ENCODE measurements at regions not wholly inside any gene's neighbourhood (a gene's known extent, or its start where the extent isn't known, plus 50 kb on each side); places are given as distances from the start of the nearest gene placed in this dataset.

DNA sequence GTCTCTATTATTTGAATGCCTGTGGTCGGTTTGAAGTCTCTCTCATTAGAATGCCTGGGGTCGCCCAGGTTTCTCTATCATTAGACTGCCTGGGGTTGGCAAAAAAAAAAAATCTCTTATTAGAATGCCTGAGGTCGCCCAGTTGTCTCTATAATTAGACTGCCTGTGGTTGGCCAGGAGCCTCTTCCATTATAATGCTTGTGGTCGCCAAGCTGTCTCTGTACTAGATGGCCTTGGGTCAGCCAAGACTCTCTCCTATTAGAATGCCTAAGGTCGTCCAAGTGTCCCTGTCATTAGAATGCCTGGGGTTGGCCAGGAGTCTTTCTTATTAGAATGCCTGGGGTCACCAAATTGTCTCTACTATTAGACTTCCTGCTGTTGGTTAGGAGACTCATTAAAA is 2228.4 kb downstream of the TP53TG3F start:
- DNase-seq: no peak

DNA sequence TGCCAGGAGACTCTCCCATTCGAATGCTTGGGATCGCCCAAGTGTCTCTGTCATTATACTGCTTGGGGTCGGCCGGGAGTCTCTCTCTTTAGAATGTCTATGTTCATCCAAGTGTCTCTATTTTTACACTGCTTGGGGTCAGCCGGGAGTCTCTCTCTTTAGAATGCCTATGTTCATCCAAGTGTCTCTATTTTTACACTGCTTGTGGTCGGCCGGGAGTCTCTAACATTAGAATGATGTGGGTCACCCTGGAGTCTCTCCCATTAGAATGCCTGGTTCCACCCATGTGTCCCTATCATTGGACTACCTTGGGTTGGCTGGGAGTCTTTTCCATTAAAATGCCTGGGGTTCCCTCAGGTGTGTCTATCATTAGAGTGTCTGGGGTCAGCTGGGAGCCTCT is 2230.4 kb downstream of the TP53TG3F start:
- DNase-seq: no peak

DNA sequence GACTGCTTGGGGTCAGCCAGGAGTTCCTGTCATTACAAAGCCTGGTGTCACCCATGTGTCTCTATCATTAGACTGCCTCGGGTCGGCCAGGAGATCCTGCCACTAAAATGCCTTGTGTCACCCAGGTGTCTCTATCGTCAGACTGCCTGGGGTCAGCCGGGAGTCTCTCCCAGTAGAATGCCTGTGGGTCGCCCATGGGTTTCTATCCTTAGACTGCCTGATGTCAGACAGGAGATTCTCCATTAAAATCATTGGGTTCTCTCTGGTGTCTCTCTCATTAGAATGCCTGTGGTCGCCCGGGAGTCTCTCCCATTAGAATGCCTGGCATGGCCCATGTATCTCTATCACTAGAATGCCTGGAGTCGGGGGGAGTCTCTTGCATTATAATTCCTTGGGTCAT is 2231.0 kb downstream of the TP53TG3F start:
- no peak for DNase-seq

GRCh38 chr16:35691057-35691456 is 2231.6 kb downstream of the TP53TG3F start:
- DNase-seq: no peak

DNA sequence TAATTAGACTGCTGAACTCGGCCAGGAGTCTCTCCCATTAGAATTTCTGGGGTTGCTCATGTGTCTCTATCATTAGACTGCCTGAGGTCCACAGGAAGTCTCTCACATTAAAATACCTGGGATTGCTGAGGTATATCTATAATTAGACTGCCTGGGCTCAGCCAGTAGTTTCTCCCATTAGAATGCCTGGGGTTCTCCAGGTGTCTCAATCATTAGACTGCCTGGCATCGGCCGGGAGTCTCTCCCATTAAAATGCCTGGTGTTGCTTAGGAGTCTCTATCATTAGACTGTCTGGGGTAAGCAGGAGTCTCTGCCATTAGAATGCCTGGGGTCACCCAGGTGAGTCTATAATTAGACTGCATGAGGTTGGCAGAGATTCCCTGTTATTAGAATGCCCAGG is 2233.4 kb downstream of the TP53TG3F start:
- DNase-seq: no peak

GRCh38 chr16:35706901-35707300 is 2247.5 kb downstream of the TP53TG3F start:
- DNase-seq: no peak

GRCh38 chr16:35711435-35711834 is 2252.0 kb downstream of the TP53TG3F start:
- no peak for DNase-seq

DNA sequence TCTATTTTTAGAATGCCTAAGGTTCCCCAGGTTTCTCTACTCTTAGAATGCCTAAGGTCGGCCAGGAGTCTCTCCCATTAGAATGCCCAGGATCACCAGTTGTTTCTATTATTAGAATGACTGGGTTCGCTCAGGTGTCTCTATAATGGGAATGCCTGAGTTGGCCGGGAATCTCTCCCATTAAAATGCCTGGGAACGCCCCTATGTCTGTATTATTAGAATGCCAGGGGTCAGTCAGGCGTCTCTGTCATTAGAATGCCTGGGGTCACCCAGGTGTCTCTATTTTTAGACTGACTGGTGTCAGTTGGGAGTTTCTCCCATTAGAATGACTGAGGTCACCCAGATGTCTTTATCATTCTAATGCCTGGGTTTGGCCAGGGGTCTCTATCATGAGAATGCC is 2252.5 kb downstream of the TP53TG3F start:
- no peak for DNase-seq

DNA sequence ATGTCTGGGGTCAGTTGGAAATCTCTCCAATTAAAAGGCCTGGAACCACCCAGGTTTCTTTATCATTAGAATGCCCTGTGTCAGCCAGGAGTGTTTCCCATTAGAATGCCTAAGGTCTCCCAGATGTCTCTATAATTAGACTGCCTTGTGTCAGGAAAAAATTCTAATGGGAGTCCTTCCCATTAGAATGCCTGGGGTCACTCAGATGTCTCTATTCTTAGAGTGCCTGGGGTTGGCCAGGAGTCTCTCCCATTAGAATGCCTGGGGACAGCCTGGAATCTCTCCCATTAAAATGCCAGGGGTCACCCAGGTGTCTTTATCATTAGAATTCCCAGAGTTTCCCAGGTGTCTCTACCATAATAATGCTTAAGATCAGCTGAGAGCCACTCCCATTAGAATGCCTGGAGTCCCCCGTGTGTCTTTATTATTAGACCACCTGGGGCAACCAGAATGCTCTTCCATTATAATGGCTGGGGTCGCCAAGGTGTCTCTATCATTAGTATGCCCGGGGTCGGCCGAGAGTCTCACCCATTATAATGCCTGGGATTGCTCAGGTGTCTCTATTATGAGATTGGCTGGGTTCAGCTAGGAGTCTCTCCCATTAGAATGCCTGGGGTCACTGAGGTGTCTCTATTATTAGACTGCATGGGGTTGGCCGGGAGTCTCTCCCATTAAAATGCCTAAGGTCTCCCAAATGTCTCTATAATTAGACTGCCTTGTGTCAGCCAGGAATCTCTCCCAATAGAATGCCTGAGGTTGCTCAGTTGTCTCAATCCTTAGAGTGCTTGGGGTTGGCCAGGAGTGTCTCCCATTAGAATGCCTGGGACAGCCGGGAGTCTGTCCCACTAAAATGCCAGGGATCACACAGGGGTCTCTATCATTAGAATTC is 2254.6 kb downstream of the TP53TG3F start:
- no peak for DNase-seq

DNA sequence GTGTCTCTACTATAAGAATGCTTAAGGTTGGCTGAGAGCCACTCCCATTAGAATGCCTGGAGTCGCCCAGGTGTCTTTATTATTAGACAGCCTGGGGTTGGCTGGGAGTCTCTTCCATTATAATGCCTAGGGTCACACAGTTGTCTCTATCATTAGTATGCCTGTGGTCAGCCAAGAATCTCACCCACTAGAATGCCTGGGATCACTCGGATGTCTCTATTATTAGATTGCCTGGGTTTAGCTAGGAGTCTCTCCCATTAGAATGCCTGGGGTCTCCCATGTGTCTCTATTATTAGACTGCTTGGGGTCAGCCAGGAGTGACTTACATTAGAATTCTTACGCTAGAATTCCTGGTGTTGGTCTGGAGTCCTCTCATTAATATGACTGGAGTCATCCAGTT is 2255.3 kb downstream of the TP53TG3F start:
- DNase-seq: no peak

- DNase-seq: no peak
Observed at GRCh38 chr16:35724551-35724950, 2265.1 kb downstream of the TP53TG3F start.

- DNase-seq: no peak
Observed at GRCh38 chr16:35725949-35726348, 2266.5 kb downstream of the TP53TG3F start.

- DNase-seq: no peak
Observed at GRCh38 chr16:35730251-35730650, 2270.8 kb downstream of the TP53TG3F start.

GRCh38 chr16:35731341-35732040 is 2272.1 kb downstream of the TP53TG3F start:
- DNase-seq: no peak

- no peak for DNase-seq
Observed at GRCh38 chr16:35732046-35732810, 2272.8 kb downstream of the TP53TG3F start.

DNA sequence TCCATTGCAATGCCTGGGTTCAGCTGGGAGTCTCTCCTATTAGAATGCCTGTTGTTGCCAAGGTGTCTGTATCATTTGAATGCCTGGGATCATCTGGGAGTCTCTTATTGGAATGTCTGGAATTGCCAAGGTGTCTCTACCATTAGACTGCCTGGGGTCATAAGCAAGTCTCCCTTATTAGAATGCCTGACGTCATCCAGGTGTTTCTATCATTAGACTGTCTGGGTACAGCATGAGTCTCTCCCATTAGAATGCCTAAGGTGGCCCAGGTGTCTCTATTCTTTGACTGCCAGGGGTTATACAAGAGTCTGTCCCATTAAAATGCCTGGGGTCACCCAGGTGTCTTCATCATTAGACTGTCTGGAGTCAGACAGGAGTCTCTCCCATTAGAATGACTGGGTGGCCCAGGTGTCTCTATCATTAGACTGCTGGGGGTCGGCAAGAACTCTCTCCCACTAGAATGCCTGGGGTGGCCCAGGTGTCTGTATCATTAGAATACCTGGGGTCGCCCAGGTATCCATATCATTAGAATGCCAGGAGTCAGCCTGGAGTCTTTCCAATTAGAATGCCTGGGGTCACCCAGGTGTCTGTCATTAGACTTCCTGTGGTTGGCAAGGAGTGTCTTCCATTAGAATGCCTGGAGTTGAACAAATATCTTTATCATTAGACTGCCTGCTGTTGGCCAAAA is 2274.0 kb downstream of the TP53TG3F start:
- DNase-seq: no peak

DNA sequence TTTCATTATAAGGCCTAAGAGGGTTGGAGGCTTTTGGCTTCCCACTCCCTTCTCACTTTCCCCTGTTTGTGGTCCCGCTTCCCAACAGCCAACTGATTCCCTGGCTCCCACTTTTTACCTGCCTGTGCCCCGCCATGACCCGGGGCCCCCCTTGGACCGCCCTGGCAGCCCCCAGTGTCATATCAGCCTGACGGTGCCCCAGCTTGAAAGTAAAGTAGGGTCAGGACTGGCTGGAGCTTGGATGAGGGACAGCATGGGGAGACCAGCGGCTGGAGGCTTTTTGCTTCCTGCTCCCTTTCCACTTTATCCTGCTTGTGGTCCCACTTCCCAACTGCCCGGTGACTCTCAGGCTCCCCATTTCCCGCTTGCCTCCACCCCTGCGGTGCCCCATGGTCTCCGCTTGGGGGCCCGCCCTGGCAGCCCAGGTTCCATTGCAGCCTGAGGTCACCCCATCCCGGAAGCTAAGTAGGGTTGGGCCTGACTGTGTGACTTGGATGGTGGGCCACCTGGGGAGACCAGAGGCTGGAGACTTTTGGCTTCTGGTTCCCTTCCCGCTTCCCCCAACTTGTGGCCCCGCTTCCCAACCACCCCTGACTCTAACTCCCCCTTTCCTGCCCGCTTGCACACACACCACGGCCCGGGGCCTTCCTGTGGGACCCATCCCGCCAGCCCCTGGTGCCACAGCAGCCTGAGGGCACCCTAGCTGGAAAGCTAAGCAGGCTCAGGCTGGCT is 2274.7 kb downstream of the TP53TG3F start:
- no peak for DNase-seq

- no peak for DNase-seq
Observed at GRCh38 chr16:35734728-35735402, 2275.5 kb downstream of the TP53TG3F start.

DNA sequence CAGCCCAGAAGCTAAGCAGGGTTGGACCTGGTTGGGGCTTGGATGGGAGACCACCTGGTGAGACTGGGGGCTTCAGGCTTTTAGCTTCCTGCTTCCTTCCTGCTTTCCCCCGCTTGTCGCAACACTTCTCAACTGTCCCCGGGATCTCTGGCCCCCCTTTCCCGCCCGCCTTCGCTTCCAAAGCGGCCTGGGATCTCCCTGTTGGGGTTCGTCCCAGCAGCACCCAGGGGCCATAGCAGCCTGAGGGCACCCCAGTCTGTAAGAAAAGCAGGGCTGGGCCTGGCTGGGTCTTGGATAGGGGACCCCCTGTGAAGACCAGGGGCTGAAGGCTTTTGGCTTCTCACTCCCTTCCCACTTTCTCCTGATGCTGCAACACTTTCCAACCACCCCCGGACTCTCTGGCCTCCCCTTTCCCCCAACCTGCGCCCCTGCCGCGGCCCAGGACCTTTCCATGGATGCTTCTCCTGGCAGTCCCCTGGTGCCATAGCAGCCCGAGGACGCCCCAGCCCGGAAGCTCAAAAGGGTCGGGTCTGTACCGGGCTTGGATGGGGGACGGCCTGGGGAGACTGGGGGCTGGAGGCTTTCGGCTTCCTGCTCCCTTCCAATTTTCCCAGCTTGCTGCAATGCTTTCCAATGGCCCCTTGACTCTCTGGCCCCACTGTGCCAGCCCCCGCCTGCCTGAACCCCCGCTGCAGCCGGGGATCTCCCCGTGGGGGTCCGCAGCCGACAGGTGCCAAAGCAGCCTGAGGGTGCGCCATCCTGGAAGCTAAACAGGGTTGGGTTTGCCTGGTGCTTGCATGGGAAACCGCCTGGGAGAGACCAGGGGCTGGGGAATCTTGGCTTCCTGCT is 2276.2 kb downstream of the TP53TG3F start:
- no peak for DNase-seq

DNA sequence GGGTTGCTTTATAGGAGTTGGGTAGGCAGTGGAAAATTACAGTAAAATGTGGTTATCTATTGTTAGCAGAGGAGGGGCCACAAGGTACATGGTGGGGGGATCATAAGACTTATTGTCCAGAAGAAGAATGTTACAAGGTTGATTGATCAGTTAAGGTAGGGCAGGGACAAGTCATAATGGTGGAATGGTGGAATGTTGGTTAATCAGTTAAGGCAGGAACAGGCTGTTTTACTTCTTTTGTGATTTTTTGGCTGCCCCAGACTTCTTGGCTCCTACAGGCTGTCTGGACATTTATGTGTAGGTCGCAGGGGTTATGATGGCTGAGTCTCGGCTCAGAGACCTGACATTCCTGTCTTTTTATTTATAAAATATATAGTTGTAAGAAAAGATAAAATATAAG is 2277.1 kb downstream of the TP53TG3F start:
- no peak for DNase-seq

DNA sequence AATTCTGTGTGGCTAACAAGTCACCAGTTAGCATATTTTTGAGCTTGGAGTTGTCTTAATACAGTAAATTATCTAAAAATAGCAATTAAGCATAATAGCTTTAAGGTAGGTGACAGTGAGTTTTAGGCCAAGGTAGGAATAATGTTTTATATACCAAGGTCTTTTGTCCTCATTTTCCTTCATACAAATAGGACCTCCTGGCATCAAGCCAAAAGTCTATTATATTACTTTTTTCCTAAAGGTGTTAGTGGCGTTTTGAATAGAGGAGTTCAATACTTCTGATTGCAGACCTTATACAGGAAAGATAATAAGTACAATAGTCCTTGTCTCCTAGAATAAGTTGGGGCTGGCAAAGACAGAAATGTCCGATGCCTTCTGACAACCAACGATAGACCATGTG is 2277.7 kb downstream of the TP53TG3F start:
- no peak for DNase-seq

Measured in NCI-H748 treated with DMSO at 0.1 percent for 48 hours (cell line).